Astrocyte (in vitro differentiated cells and primary cell): ENCODE measurements at regions not wholly inside any gene's neighbourhood (a gene's known extent, or its start where the extent isn't known, plus 50 kb on each side); places are given as distances from the start of the nearest gene placed in this dataset.

Experiments
- EZH2 ChIP-seq: IDR thresholded peaks from 2 replicates; pipeline ENCODE4 v1.6.1; 2012; ENCODE audit warnings: mild to moderate bottlenecking, low read length, inconsistent platforms; ENCODE audit not compliant: insufficient read depth
- TF ChIP-seq, protein P1 (sequence below): IDR thresholded peaks from 2 replicates; pipeline ENCODE4 v1.5.1; 2011; ENCODE audit warnings: low read depth, mild to moderate bottlenecking, inconsistent platforms, low read length, moderate library complexity; ENCODE audit not compliant: insufficient read depth

DNA sequence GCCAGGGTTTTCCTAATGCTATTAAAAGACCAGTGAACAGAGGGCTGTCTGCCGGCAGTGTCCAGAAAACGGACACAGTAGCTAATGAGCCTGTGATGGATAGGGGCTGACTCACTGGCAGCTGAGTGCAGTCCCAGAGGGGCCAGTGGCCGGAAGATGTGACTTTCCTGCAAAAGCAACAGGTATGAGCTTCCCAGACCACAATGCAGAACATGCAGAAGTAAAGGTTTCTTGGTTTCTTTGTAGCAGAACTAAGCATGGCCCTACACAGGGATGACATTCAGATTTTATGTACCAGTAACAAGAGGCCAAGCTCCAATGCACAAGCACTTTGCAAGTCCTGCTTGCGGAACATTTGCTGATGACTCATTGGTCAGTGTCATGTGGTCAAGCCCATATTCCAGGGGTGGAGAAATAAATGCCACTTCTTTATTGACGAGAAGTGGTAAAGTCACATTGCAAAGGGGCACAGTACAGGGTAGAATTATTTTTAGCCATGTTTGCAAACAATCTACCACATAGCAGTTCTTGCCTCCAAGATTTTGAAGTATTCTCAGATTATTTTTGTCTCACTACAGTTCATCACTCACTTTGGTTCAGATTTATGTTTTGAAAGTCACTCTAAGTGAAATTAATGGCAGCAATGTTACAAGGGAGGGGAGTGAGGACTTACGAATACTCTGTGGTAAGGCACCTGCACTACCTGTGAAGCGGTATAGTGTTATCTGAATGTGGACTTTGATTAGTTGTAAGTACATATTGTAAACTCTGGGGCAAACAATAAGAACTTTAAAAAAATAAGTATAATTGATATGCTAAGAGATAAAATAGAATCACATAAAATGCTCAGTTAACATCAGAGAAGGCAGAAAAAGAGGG lies 263.3 kb downstream of the ABHD5 start:
- TF ChIP-seq, protein P1, sequence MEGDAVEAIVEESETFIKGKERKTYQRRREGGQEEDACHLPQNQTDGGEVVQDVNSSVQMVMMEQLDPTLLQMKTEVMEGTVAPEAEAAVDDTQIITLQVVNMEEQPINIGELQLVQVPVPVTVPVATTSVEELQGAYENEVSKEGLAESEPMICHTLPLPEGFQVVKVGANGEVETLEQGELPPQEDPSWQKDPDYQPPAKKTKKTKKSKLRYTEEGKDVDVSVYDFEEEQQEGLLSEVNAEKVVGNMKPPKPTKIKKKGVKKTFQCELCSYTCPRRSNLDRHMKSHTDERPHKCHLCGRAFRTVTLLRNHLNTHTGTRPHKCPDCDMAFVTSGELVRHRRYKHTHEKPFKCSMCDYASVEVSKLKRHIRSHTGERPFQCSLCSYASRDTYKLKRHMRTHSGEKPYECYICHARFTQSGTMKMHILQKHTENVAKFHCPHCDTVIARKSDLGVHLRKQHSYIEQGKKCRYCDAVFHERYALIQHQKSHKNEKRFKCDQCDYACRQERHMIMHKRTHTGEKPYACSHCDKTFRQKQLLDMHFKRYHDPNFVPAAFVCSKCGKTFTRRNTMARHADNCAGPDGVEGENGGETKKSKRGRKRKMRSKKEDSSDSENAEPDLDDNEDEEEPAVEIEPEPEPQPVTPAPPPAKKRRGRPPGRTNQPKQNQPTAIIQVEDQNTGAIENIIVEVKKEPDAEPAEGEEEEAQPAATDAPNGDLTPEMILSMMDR: no peak
- TF ChIP-seq EZH2: no peak
